K562 (cell line): ENCODE measurements at regions not wholly inside any gene's neighbourhood (a gene's known extent, or its start where the extent isn't known, plus 50 kb on each side); places are given as distances from the start of the nearest gene placed in this dataset.

ENCODE experiments used
- EHMT2 ChIP-seq: fragments of 450-650 bp; IDR thresholded peaks from 2 replicates; pipeline ENCODE4 v1.6.1; 2018; ENCODE audit warnings: antibody characterized with exemption
- KLF6 ChIP-seq: fragments of 250-450 bp; sonication (Bioruptor Pico); IDR thresholded peaks from 2 replicates; pipeline ENCODE4 v1.4.0; 2020; ENCODE audit warnings: mild to moderate bottlenecking, moderate library complexity, borderline replicate concordance
- MTF1 ChIP-seq: fragments of 250-450 bp; sonication (Bioruptor Pico); IDR thresholded peaks from 2 replicates; pipeline ENCODE4 v1.9.0; 2021; ENCODE audit warnings: moderate library complexity, mild to moderate bottlenecking, inconsistent platforms, borderline replicate concordance
- PHF8 ChIP-seq: fragments of 200-600 bp; sonication (generic); IDR thresholded peaks from 2 replicates; pipeline ENCODE4 v1.6.1; 2012; ENCODE audit warnings: mixed run types, mild to moderate bottlenecking, inconsistent platforms, low read length, moderate library complexity, borderline replicate concordance
- SMARCA4 ChIP-seq: fragments of 450-650 bp; IDR thresholded peaks from 2 replicates; pipeline ENCODE4 v1.6.1; 2016
- WHSC1 ChIP-seq: IDR thresholded peaks from one replicate; pipeline ENCODE4 v1.6.1; 2012; ENCODE audit warnings: low read length, control low read depth, inconsistent platforms
- ZNF133 ChIP-seq: fragments of 250-450 bp; sonication (Bioruptor Pico); IDR thresholded peaks from 2 replicates; pipeline ENCODE4 v1.4.0; 2020; ENCODE audit warnings: mild to moderate bottlenecking
- ZNF444 ChIP-seq: fragments of 250-450 bp; sonication (Bioruptor Pico); IDR thresholded peaks from 2 replicates; pipeline ENCODE4 v1.4.0; 2020; ENCODE audit warnings: mild to moderate bottlenecking, moderate library complexity
- TF ChIP-seq, protein P1 (sequence below): fragments of 450-650 bp; conservative IDR thresholded peaks from 2 replicates; pipeline ENCODE4 v1.6.1; 2016; ENCODE audit warnings: missing genetic modification characterization, low read depth, mild to moderate bottlenecking, missing compliant biosample characterization, moderate library complexity
- TF ChIP-seq, protein P2 (sequence below): fragments of 250-450 bp; sonication (Bioruptor Pico); IDR thresholded peaks from 2 replicates; pipeline ENCODE4 v1.4.0; 2020; ENCODE audit warnings: mild to moderate bottlenecking
- TF ChIP-seq, protein P3 (sequence below): fragments of 450-650 bp; IDR thresholded peaks from one replicate; pipeline ENCODE4 v1.6.1; 2018; ENCODE audit warnings: mild to moderate bottlenecking, moderate library complexity; ENCODE audit not compliant: partially characterized antibody
- TF ChIP-seq, protein P4 (sequence below): conservative IDR thresholded peaks from 2 replicates; pipeline ENCODE4 v1.6.1; 2011; ENCODE audit warnings: low read depth, mild to moderate bottlenecking, low read length; ENCODE audit not compliant: control insufficient read depth
- TF ChIP-seq, protein P5 (sequence below): fragments of 450-650 bp; formaldehyde crosslinking; IDR thresholded peaks from 2 replicates; pipeline ENCODE4 v1.4.0; 2020; ENCODE audit warnings: mild to moderate bottlenecking
- TF ChIP-seq, protein P6 (sequence below): fragments of 450-650 bp; IDR thresholded peaks from 2 replicates; pipeline ENCODE4 v1.6.1; 2017; ENCODE audit warnings: mild to moderate bottlenecking, moderate library complexity
- TF ChIP-seq, protein P7 (sequence below): fragments of 250-450 bp; sonication (Bioruptor Pico); IDR thresholded peaks from 2 replicates; pipeline ENCODE4 v1.4.0; 2020; ENCODE audit warnings: mild to moderate bottlenecking, moderate library complexity

DNA sequence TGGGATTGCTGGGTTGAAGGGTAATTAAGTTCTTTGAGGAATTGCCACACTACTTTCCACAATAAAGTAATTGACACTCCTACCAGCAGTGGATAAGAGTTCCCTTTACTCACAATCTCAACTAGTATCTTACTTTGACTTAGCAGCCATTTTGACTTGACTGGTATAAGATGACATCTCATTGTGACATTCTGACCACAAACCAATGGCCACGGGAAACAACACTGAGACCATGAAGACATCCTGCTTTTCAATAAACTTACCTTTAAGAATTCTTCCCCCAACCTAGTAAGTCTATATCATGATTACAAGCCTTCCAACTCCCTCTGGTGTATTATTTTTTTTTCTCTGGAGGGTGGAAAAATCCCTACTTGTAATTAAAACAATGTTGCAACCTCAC, 66.9 kb upstream of the WDR1 start (continued):
- TF ChIP-seq KLF6 (CRISPR knock-in tag) (peak; percentile 90), WHSC1 (no peak), ZNF444 (no peak), ZNF133 (CRISPR knock-in tag) (peak; percentile 64; the same call in 1 of the 2 replicates), EHMT2 (no peak), MTF1 (CRISPR knock-in tag) (no peak), PHF8 (no peak), SMARCA4 (no peak)
- TF ChIP-seq, protein P1, sequence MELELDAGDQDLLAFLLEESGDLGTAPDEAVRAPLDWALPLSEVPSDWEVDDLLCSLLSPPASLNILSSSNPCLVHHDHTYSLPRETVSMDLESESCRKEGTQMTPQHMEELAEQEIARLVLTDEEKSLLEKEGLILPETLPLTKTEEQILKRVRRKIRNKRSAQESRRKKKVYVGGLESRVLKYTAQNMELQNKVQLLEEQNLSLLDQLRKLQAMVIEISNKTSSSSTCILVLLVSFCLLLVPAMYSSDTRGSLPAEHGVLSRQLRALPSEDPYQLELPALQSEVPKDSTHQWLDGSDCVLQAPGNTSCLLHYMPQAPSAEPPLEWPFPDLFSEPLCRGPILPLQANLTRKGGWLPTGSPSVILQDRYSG (tag), result peak; percentile 96
- TF ChIP-seq, protein P2, sequence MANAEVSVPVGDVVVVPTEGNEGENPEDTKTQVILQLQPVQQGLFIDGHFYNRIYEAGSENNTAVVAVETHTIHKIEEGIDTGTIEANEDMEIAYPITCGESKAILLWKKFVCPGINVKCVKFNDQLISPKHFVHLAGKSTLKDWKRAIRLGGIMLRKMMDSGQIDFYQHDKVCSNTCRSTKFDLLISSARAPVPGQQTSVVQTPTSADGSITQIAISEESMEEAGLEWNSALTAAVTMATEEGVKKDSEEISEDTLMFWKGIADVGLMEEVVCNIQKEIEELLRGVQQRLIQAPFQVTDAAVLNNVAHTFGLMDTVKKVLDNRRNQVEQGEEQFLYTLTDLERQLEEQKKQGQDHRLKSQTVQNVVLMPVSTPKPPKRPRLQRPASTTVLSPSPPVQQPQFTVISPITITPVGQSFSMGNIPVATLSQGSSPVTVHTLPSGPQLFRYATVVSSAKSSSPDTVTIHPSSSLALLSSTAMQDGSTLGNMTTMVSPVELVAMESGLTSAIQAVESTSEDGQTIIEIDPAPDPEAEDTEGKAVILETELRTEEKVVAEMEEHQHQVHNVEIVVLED, result peak; percentile 69; the same call in 1 of the 2 replicates
- TF ChIP-seq, protein P3, sequence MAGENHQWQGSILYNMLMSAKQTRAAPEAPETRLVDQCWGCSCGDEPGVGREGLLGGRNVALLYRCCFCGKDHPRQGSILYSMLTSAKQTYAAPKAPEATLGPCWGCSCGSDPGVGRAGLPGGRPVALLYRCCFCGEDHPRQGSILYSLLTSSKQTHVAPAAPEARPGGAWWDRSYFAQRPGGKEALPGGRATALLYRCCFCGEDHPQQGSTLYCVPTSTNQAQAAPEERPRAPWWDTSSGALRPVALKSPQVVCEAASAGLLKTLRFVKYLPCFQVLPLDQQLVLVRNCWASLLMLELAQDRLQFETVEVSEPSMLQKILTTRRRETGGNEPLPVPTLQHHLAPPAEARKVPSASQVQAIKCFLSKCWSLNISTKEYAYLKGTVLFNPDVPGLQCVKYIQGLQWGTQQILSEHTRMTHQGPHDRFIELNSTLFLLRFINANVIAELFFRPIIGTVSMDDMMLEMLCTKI, result no peak
- TF ChIP-seq, protein P4, sequence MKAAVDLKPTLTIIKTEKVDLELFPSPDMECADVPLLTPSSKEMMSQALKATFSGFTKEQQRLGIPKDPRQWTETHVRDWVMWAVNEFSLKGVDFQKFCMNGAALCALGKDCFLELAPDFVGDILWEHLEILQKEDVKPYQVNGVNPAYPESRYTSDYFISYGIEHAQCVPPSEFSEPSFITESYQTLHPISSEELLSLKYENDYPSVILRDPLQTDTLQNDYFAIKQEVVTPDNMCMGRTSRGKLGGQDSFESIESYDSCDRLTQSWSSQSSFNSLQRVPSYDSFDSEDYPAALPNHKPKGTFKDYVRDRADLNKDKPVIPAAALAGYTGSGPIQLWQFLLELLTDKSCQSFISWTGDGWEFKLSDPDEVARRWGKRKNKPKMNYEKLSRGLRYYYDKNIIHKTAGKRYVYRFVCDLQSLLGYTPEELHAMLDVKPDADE, result no peak
- TF ChIP-seq, protein P5, sequence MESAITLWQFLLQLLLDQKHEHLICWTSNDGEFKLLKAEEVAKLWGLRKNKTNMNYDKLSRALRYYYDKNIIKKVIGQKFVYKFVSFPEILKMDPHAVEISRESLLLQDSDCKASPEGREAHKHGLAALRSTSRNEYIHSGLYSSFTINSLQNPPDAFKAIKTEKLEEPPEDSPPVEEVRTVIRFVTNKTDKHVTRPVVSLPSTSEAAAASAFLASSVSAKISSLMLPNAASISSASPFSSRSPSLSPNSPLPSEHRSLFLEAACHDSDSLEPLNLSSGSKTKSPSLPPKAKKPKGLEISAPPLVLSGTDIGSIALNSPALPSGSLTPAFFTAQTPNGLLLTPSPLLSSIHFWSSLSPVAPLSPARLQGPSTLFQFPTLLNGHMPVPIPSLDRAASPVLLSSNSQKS, result peak; percentile 77; the same call in 1 of the 2 replicates
- TF ChIP-seq, protein P6, sequence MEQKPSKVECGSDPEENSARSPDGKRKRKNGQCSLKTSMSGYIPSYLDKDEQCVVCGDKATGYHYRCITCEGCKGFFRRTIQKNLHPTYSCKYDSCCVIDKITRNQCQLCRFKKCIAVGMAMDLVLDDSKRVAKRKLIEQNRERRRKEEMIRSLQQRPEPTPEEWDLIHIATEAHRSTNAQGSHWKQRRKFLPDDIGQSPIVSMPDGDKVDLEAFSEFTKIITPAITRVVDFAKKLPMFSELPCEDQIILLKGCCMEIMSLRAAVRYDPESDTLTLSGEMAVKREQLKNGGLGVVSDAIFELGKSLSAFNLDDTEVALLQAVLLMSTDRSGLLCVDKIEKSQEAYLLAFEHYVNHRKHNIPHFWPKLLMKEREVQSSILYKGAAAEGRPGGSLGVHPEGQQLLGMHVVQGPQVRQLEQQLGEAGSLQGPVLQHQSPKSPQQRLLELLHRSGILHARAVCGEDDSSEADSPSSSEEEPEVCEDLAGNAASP, result no peak
- TF ChIP-seq, protein P7, sequence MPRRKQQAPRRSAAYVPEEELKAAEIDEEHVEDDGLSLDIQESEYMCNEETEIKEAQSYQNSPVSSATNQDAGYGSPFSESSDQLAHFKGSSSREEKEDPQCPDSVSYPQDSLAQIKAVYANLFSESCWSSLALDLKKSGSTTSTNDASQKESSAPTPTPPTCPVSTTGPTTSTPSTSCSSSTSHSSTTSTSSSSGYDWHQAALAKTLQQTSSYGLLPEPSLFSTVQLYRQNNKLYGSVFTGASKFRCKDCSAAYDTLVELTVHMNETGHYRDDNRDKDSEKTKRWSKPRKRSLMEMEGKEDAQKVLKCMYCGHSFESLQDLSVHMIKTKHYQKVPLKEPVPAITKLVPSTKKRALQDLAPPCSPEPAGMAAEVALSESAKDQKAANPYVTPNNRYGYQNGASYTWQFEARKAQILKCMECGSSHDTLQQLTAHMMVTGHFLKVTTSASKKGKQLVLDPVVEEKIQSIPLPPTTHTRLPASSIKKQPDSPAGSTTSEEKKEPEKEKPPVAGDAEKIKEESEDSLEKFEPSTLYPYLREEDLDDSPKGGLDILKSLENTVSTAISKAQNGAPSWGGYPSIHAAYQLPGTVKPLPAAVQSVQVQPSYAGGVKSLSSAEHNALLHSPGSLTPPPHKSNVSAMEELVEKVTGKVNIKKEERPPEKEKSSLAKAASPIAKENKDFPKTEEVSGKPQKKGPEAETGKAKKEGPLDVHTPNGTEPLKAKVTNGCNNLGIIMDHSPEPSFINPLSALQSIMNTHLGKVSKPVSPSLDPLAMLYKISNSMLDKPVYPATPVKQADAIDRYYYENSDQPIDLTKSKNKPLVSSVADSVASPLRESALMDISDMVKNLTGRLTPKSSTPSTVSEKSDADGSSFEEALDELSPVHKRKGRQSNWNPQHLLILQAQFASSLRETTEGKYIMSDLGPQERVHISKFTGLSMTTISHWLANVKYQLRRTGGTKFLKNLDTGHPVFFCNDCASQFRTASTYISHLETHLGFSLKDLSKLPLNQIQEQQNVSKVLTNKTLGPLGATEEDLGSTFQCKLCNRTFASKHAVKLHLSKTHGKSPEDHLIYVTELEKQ (CRISPR knock-in tag), result peak; percentile 59; the same call in 1 of the 2 replicates
